ENCODE measurements at regions not wholly inside any gene's neighbourhood (a gene's known extent, or its start where the extent isn't known, plus 50 kb on each side); places are given as distances from the start of the nearest gene placed in this dataset.

DNA sequence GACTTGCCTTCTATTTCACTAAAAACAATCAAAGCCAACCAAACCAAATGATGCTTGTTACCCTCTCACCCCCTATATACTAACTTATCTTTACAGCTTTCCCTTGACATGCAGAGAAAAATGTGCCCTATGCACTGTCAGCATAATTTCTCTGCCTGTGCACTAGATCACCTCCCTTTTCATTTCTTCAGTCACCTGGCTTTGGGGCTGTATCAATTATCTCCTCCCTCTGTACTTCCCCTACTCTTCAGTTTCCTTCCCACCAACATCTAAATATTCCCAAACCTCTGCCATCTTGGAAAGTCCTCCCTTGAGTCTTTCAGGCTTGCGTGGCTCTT, 103.5 kb upstream of the TAPT1 start:
- TF ChIP-seq, protein P1, sequence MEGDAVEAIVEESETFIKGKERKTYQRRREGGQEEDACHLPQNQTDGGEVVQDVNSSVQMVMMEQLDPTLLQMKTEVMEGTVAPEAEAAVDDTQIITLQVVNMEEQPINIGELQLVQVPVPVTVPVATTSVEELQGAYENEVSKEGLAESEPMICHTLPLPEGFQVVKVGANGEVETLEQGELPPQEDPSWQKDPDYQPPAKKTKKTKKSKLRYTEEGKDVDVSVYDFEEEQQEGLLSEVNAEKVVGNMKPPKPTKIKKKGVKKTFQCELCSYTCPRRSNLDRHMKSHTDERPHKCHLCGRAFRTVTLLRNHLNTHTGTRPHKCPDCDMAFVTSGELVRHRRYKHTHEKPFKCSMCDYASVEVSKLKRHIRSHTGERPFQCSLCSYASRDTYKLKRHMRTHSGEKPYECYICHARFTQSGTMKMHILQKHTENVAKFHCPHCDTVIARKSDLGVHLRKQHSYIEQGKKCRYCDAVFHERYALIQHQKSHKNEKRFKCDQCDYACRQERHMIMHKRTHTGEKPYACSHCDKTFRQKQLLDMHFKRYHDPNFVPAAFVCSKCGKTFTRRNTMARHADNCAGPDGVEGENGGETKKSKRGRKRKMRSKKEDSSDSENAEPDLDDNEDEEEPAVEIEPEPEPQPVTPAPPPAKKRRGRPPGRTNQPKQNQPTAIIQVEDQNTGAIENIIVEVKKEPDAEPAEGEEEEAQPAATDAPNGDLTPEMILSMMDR (conservative IDR thresholded peaks at IDR 0.05 in 1 of 2, IDR thresholded peaks at IDR 0.05 in 1 of 2; ENCODE audit: low read depth in 1 of 2, low read length in 2 of 2) = no peak
- no peak for TF ChIP-seq EZH2 (IDR thresholded peaks at IDR 0.05; ENCODE audit: low read length, missing control alignments)
- Histone ChIP-seq H3K79me2 (ENCODE audit: control insufficient read depth, insufficient read depth, low read length) (no peaks in the 10 kb centered on the region), H4K20me1 (ENCODE audit: control insufficient read depth, extremely low read depth, insufficient read depth, low read length) (no peaks in the 10 kb centered on the region), H3K36me3 (ENCODE audit: control insufficient read depth, insufficient read depth, low read length) (no peaks in the 10 kb centered on the region), H3K4me1 (ENCODE audit: control insufficient read depth, extremely low read depth, insufficient read depth, low read length) (peaks cover 2% of the 10 kb centered on the region), H3K27ac (ENCODE audit: insufficient read depth, low read length) (no peak overlapping the region), H3K27me3 (ENCODE audit: control insufficient read depth, insufficient read depth, low read length) (no peaks in the 10 kb centered on the region), H3K4me2 (ENCODE audit: extremely low read depth, insufficient read depth, low read length) (no peak overlapping the region), H2AFZ (ENCODE audit: low read length) (no peak overlapping the region), H3K9me3 (ENCODE audit: control insufficient read depth, insufficient read depth, low read depth, low read length) (no peaks in the 10 kb centered on the region), H3K4me3 (replicated peaks in 1 of 4; ENCODE audit: control extremely low read depth in 1 of 4, insufficient read depth in 1 of 4, low read depth in 3 of 4, low read length in 4 of 4) (no peak overlapping the region), H3K9ac (ENCODE audit: insufficient read depth, low read length) (no peak overlapping the region)
- no peak for DNase-seq (ENCODE audit: low read depth in 2 of 2)

DNA sequence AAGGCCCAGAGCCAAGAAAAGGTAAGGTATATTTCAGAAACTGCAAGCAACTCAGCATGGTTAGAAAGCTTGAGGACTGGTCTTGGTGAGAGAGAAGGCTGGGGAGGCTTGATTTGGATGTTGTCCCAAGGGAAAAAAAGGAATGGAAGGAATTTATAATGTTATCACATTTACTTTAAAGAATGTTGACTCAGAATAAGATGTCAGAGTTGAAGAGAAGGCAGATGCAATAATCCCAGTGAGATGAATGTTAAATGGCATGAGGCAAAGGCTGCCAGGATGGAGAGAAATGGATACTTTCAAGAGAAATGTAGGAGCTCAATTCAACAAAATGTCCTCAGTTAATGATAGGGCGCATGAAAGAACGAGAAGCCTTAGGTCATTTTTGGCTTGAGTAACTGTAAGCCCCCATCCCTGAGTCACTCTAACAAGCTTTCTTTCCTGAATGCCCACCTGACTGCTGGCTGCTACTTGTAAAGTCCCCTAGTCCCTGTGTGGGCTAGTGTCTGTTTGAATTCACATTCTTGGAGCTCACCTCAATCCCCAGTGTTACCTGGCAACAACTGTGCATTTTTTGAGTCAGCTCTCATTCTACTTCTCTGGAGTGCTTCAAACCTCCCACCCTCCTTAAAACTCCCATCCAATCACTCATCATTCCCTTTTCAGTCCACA, 103.0 kb upstream of the TAPT1 start:
- TF ChIP-seq, protein P1 (conservative IDR thresholded peaks at IDR 0.05 in 1 of 2, IDR thresholded peaks at IDR 0.05 in 1 of 2; ENCODE audit: low read depth in 1 of 2, low read length in 2 of 2) = no peak
- TF ChIP-seq EZH2 (IDR thresholded peaks at IDR 0.05; ENCODE audit: low read length, missing control alignments) = no peak
- H2AFZ ChIP-seq (ENCODE audit: low read length) = no peak overlapping the region

DNA sequence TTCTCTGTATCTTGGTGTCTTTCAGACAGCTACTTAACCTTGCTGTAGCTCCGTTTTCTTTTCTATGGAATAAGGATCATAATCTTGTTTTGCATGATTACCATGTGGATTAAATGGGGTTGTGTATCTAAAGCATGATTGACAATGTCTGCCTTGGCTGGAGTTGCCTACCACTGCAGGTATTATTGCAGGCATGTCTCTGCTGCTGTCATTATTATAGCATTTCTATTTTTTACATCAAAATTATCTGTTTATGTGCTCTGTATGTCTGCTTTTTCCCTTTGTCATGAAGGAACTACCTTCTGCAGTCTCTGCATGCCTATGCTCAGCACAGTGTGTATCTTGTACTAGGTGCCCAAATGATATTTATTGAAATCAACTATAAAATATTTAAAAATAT, 95.9 kb upstream of the TAPT1 start:
- Histone ChIP-seq H3K79me2 (ENCODE audit: control insufficient read depth, insufficient read depth, low read length) (no peaks in the 10 kb centered on the region), H3K36me3 (ENCODE audit: control insufficient read depth, insufficient read depth, low read length) (no peaks in the 10 kb centered on the region), H3K9ac (ENCODE audit: insufficient read depth, low read length) (no peak overlapping the region), H3K4me2 (ENCODE audit: extremely low read depth, insufficient read depth, low read length) (no peak overlapping the region), H3K4me1 (ENCODE audit: control insufficient read depth, extremely low read depth, insufficient read depth, low read length) (no peaks in the 10 kb centered on the region), H3K9me3 (ENCODE audit: control insufficient read depth, insufficient read depth, low read depth, low read length) (no peaks in the 10 kb centered on the region), H3K4me3 (replicated peaks in 1 of 4; ENCODE audit: control extremely low read depth in 1 of 4, insufficient read depth in 1 of 4, low read depth in 3 of 4, low read length in 4 of 4) (no peak overlapping the region), H3K27ac (ENCODE audit: insufficient read depth, low read length) (no peak overlapping the region), H2AFZ (ENCODE audit: low read length) (no peak overlapping the region), H4K20me1 (ENCODE audit: control insufficient read depth, extremely low read depth, insufficient read depth, low read length) (no peaks in the 10 kb centered on the region), H3K27me3 (ENCODE audit: control insufficient read depth, insufficient read depth, low read length) (no peaks in the 10 kb centered on the region)
- TF ChIP-seq EZH2 (IDR thresholded peaks at IDR 0.05; ENCODE audit: low read length, missing control alignments) = no peak
- TF ChIP-seq, protein P1 (conservative IDR thresholded peaks at IDR 0.05 in 1 of 2, IDR thresholded peaks at IDR 0.05 in 1 of 2; ENCODE audit: low read depth in 1 of 2, low read length in 2 of 2) = no peak
- no peak for DNase-seq (ENCODE audit: low read depth in 2 of 2)

More for the DNA sequence above, 103.0 kb upstream of the TAPT1 start:
- no peaks in the 10 kb centered on the region for H3K9me3 ChIP-seq (ENCODE audit: control insufficient read depth, insufficient read depth, low read depth, low read length)
- H3K4me2 ChIP-seq (ENCODE audit: extremely low read depth, insufficient read depth, low read length) = no peak overlapping the region
- H3K27ac ChIP-seq (ENCODE audit: insufficient read depth, low read length) = peak overlapping the region; percentile 10
- DNase-seq (ENCODE audit: low read depth in 2 of 2) = peak in 1 of 2 donors; percentile 73
- H3K27me3 ChIP-seq (ENCODE audit: control insufficient read depth, insufficient read depth, low read length) = no peaks in the 10 kb centered on the region
- no peaks in the 10 kb centered on the region for H4K20me1 ChIP-seq (ENCODE audit: control insufficient read depth, extremely low read depth, insufficient read depth, low read length)
- peaks cover 2% of the 10 kb centered on the region for H3K4me1 ChIP-seq (ENCODE audit: control insufficient read depth, extremely low read depth, insufficient read depth, low read length)
- no peak overlapping the region for H3K4me3 ChIP-seq (replicated peaks in 1 of 4; ENCODE audit: control extremely low read depth in 1 of 4, insufficient read depth in 1 of 4, low read depth in 3 of 4, low read length in 4 of 4)
- H3K36me3 ChIP-seq (ENCODE audit: control insufficient read depth, insufficient read depth, low read length) = no peaks in the 10 kb centered on the region
- H3K9ac ChIP-seq (ENCODE audit: insufficient read depth, low read length) = no peak overlapping the region
- no peaks in the 10 kb centered on the region for H3K79me2 ChIP-seq (ENCODE audit: control insufficient read depth, insufficient read depth, low read length)
